ENCODE measurements at regions not wholly inside any gene's neighbourhood (a gene's known extent, or its start where the extent isn't known, plus 50 kb on each side); places are given as distances from the start of the nearest gene placed in this dataset.

DNA sequence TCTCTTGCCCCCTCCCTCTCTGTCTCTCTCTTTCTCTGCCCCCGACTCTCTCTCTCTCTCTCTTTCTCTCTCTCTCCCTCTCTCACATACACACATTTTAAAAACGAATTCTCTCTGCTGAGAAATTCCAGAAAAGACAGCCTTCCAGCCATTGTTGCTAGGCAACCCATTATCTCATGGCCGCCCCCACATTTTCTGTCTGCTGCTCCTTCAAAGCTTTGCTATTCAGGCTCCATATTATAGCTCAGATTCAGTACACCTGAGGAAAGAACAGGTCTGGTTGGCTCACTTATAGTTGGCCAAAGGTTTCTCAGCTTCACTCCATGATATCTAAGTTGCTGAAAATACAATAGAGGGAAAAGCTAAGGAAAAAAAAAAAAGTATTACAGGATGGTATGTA, 174.4 kb upstream of the RADX start:
- H3K27ac Mint-ChIP-seq: peak overlapping the region; percentile 62 to 80 (median 69)
- no peaks in the 10 kb centered on the region for H3K36me3 Mint-ChIP-seq (ENCODE audit: low read depth)
- no peak overlapping the region for H3K4me3 Mint-ChIP-seq
- TF ChIP-seq CTCF (IDR thresholded peaks at IDR 0.05; ENCODE audit: unreplicated experiment in 3 of 3): no peak
- peaks cover 17% of the 10 kb centered on the region for H3K4me1 Mint-ChIP-seq
- H3K9me3 Mint-ChIP-seq: peaks cover 9% of the 10 kb centered on the region
- H3K27me3 Mint-ChIP-seq (ENCODE audit: low read depth): no peaks in the 10 kb centered on the region

GRCh38 chrX:106450405-106450804, 161.4 kb upstream of the RADX start:
- Mint-ChIP-seq H3K9me3 (peaks cover 10% of the 10 kb centered on the region), H3K27ac (no peak overlapping the region), H3K4me3 (no peak overlapping the region), H3K27me3 (ENCODE audit: low read depth) (no peaks in the 10 kb centered on the region), H3K36me3 (ENCODE audit: low read depth) (no peaks in the 10 kb centered on the region), H3K4me1 (no peaks in the 10 kb centered on the region)
- TF ChIP-seq CTCF (IDR thresholded peaks at IDR 0.05; ENCODE audit: unreplicated experiment in 3 of 3): no peak

GRCh38 chrX:106451933-106452332, 159.8 kb upstream of the RADX start:
- Mint-ChIP-seq H3K4me1 (no peaks in the 10 kb centered on the region), H3K4me3 (no peak overlapping the region), H3K36me3 (ENCODE audit: low read depth) (no peaks in the 10 kb centered on the region), H3K27me3 (ENCODE audit: low read depth) (no peaks in the 10 kb centered on the region), H3K9me3 (peaks cover 10% of the 10 kb centered on the region), H3K27ac (no peak overlapping the region)
- TF ChIP-seq CTCF (IDR thresholded peaks at IDR 0.05; ENCODE audit: unreplicated experiment in 3 of 3): no peak

DNA sequence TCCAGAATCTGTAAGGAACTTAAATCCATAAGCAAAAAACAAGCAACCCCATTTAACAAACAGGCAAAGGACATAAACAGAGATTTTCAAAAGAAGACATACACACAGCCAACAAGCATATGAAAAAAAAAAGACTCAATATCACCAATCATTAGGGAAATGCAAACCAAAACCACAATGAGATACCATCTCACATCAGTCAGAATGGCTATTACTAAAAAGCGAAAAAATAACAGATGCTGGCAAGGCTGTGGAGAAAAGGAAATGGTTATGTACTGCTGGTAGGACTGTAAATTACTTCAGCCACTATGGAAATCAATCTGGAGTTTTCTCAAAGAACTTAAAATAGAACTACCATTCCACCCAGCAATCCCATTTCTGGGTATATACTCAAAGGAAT, 156.8 kb upstream of the RADX start:
- no peak for TF ChIP-seq CTCF (IDR thresholded peaks at IDR 0.05; ENCODE audit: unreplicated experiment in 3 of 3)
- Mint-ChIP-seq H3K4me1 (no peaks in the 10 kb centered on the region), H3K27me3 (ENCODE audit: low read depth) (no peaks in the 10 kb centered on the region), H3K36me3 (ENCODE audit: low read depth) (no peaks in the 10 kb centered on the region), H3K9me3 (peaks cover 10% of the 10 kb centered on the region), H3K27ac (no peak overlapping the region), H3K4me3 (no peak overlapping the region)

GRCh38 chrX:106457802-106458201, 154.0 kb upstream of the RADX start:
- Mint-ChIP-seq H3K27ac (no peak overlapping the region), H3K9me3 (no peaks in the 10 kb centered on the region), H3K4me3 (no peak overlapping the region), H3K36me3 (ENCODE audit: low read depth) (no peaks in the 10 kb centered on the region), H3K4me1 (no peaks in the 10 kb centered on the region), H3K27me3 (ENCODE audit: low read depth) (no peaks in the 10 kb centered on the region)
- TF ChIP-seq CTCF (IDR thresholded peaks at IDR 0.05; ENCODE audit: unreplicated experiment in 3 of 3): no peak

DNA sequence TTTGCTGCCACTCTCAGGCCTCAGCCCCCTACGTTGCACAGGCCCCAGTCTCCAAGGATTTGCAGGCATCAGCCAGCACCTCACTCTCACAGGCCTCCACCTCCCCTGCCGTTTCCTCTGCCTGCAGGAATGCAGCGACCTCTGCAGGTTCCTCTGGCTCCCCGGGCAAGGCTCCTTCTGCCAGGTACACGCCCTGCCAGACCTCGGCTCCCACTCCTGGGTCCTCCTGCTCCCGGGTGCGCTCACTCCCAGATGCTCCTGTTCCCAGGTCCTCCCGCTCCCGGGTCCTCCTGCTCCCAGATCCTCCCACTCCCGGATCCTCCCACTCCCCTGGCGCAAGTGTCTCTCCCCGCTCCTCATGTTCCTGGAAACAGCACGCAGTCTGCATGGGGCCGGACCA, 144.4 kb upstream of the RADX start:
- Mint-ChIP-seq H3K27ac (no peak overlapping the region), H3K9me3 (peaks cover 4% of the 10 kb centered on the region), H3K27me3 (ENCODE audit: low read depth) (no peaks in the 10 kb centered on the region), H3K4me3 (no peak overlapping the region), H3K4me1 (no peaks in the 10 kb centered on the region), H3K36me3 (ENCODE audit: low read depth) (no peaks in the 10 kb centered on the region)
- no peak for TF ChIP-seq CTCF (IDR thresholded peaks at IDR 0.05; ENCODE audit: unreplicated experiment in 3 of 3)

Measured in nephron (organoid).